Mucosa of rectum (tissue), 2 donors: ENCODE measurements at regions not wholly inside any gene's neighbourhood (a gene's known extent, or its start where the extent isn't known, plus 50 kb on each side); places are given as distances from the start of the nearest gene placed in this dataset.

Source experiments
- H3K27ac ChIP-seq, 2 donors: one replicate each; pipeline ENCODE4 v1.7.0; 2013; ENCODE audit warnings: inconsistent platforms in 2 of 2, low read depth in 2 of 2, low read length in 2 of 2
- H3K27me3 ChIP-seq, 2 donors: one replicate each; pipeline ENCODE4 v1.7.0; 2013; ENCODE audit warnings: low read length in 2 of 2; ENCODE audit not compliant: control insufficient read depth in 2 of 2, insufficient read depth in 2 of 2
- H3K36me3 ChIP-seq, 2 donors: one replicate each; pipeline ENCODE4 v1.7.0; 2013; ENCODE audit warnings: low read length in 2 of 2; ENCODE audit not compliant: control insufficient read depth in 2 of 2, insufficient read depth in 2 of 2
- H3K4me1 ChIP-seq, 2 donors: one replicate each; pipeline ENCODE4 v1.7.0; 2013; ENCODE audit warnings: low read length in 2 of 2, mild to moderate bottlenecking in 1 of 2; ENCODE audit not compliant: control insufficient read depth in 2 of 2, insufficient read depth in 2 of 2
- H3K4me3 ChIP-seq, 2 donors: one replicate each; pipeline ENCODE4 v1.7.0; 2013; ENCODE audit warnings: low read length in 2 of 2
- H3K9ac ChIP-seq, 2 donors: one replicate each; pipeline ENCODE4 v1.7.0; 2013; ENCODE audit warnings: low read length in 2 of 2, low read depth in 1 of 2, mild to moderate bottlenecking in 1 of 2
- H3K9me3 ChIP-seq, 2 donors: one replicate each; pipeline ENCODE4 v1.7.0; 2013; ENCODE audit warnings: low read length in 2 of 2; ENCODE audit not compliant: control insufficient read depth in 2 of 2
- donor health status: healthy.
- donor health status: Normal muscosa, but diverticular disease.

- Histone ChIP-seq H3K4me3 (no peak overlapping the region), H3K9ac (no peak overlapping the region), H3K4me1 (no peaks in the 10 kb centered on the region), H3K27ac (no peak overlapping the region), H3K9me3 (no peaks in the 10 kb centered on the region), H3K36me3 (no peaks in the 10 kb centered on the region), H3K27me3 (peaks cover 0 to 4% of the 10 kb centered on the region in 2 donors)
Measured at GRCh38 chr20:40805592-40805991, 116.6 kb upstream of the MAFB start.

DNA sequence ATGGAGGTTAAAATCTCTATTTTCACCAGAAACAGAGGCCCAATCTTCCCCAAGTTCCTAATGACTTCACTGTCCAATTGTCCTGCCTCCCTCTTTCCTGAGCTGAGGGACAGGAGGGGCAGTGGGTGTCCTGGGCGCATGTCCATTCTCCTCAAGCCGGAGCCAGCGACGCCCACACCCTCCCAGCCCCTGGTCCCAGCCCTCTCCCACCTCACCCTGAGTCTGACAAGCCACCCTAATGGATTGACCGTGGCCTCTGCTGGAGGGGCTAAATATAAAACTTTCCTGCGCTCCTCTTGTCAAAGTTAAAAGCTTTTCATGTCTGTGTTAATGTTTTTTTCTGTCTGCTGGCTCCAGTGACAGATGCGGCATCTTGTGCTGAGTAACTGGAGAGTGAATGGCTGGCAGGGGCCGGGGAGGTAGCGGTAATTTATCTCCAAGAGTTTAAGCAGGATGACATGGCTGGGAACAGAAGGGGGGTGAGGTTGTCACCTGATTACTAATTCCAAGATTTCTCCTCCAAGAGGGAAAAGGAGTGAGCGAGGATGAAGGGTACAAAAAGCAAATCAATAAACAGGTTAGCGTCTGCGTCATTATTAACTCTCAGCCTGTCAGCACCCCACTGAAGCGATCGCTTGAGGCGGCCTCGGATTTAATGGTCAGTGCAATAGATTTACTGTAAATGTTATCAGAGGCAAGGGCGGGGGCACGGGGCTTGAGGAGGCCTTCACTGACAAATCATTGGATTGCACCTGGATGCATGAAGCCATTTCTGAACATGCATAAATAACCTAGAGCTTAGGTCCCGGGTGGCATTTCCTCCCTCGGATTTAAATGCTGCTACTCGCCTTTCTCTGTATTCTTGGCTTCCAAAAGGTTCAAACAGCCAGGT is 118.1 kb upstream of the MAFB start:
- H3K27ac ChIP-seq, result no peak overlapping the region
- H3K27me3 ChIP-seq, result peaks cover 0 to 4% of the 10 kb centered on the region in 2 donors
- H3K4me1 ChIP-seq, result no peaks in the 10 kb centered on the region
- no peaks in the 10 kb centered on the region for H3K36me3 ChIP-seq
- H3K9ac ChIP-seq, result no peak overlapping the region
- no peak overlapping the region for H3K4me3 ChIP-seq
- no peaks in the 10 kb centered on the region for H3K9me3 ChIP-seq

DNA sequence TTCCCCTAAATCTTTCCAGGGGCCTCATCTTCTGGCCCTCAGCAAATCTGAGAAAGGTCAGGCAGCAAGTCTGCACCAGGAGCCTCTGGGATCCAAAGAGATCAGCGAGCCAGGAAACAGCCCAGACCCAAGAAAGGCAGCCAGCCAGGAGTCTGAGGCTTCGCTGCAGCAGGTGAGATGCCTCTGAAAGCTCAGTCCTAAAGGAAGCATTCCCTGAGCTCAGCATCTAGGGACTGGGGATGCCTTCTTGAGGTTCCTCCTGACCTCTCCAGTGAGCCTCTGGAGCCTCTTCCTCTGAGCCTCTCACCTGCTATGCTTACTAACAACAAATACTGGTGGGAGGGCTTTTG is 118.8 kb upstream of the MAFB start:
- H3K4me3 ChIP-seq, result no peak overlapping the region
- H3K9me3 ChIP-seq, result no peaks in the 10 kb centered on the region
- H3K27ac ChIP-seq, result no peak overlapping the region
- no peaks in the 10 kb centered on the region for H3K4me1 ChIP-seq
- peaks cover 0 to 4% of the 10 kb centered on the region in 2 donors for H3K27me3 ChIP-seq
- H3K36me3 ChIP-seq, result no peaks in the 10 kb centered on the region
- no peak overlapping the region for H3K9ac ChIP-seq

- H3K36me3 ChIP-seq, result no peaks in the 10 kb centered on the region
- no peak overlapping the region for H3K4me3 ChIP-seq
- no peaks in the 10 kb centered on the region for H3K4me1 ChIP-seq
- no peak overlapping the region for H3K27ac ChIP-seq
- peaks cover 0 to 4% of the 10 kb centered on the region in 2 donors for H3K27me3 ChIP-seq
- no peaks in the 10 kb centered on the region for H3K9me3 ChIP-seq
- no peak overlapping the region for H3K9ac ChIP-seq
Measured at GRCh38 chr20:40808936-40809335, 119.9 kb upstream of the MAFB start.

DNA sequence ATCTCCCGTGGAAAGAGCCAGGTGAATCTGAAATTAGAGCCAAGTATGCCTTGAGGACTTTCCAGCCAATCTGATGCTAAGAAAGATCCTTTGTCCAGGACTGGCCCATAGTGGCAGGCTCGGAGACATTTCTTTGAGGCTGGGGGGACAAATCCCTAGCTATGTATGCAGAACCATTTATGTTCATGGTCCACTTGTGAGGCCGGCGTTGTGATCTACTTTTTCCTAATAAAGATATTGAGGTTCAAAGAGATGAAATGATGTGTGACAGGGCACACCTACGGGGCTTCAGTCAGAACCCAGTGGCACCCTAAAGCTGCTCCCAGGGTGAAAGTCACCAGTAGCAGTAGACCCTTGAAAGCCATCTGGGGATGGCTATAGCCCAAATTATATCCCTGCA is 120.3 kb upstream of the MAFB start:
- Histone ChIP-seq H3K9me3 (no peaks in the 10 kb centered on the region), H3K27me3 (peaks cover 0 to 4% of the 10 kb centered on the region in 2 donors), H3K27ac (no peak overlapping the region), H3K4me1 (no peaks in the 10 kb centered on the region), H3K36me3 (no peaks in the 10 kb centered on the region), H3K4me3 (no peak overlapping the region), H3K9ac (no peak overlapping the region)

GRCh38 chr20:40810332-40811000 is 121.4 kb upstream of the MAFB start:
- no peaks in the 10 kb centered on the region for H3K4me1 ChIP-seq

GRCh38 chr20:40811004-40811403 is 122.0 kb upstream of the MAFB start:
- Histone ChIP-seq H3K9ac (no peak overlapping the region), H3K27me3 (peaks cover 0 to 4% of the 10 kb centered on the region in 2 donors), H3K4me1 (no peaks in the 10 kb centered on the region), H3K9me3 (no peaks in the 10 kb centered on the region), H3K27ac (no peak overlapping the region), H3K4me3 (no peak overlapping the region), H3K36me3 (no peaks in the 10 kb centered on the region)

More at GRCh38 chr20:40810332-40811000, 121.4 kb upstream of the MAFB start:
- Histone ChIP-seq H3K36me3 (no peaks in the 10 kb centered on the region), H3K27ac (no peak overlapping the region), H3K4me3 (no peak overlapping the region), H3K27me3 (peaks cover 0 to 4% of the 10 kb centered on the region in 2 donors), H3K9me3 (no peaks in the 10 kb centered on the region), H3K9ac (no peak overlapping the region)

GRCh38 chr20:40811660-40812414 is 122.8 kb upstream of the MAFB start:
- H3K9me3 ChIP-seq, result no peaks in the 10 kb centered on the region
- H3K27ac ChIP-seq, result no peak overlapping the region
- H3K27me3 ChIP-seq, result peaks cover 0 to 4% of the 10 kb centered on the region in 2 donors
- no peak overlapping the region for H3K4me3 ChIP-seq
- H3K9ac ChIP-seq, result no peak overlapping the region
- H3K36me3 ChIP-seq, result no peaks in the 10 kb centered on the region
- H3K4me1 ChIP-seq, result no peaks in the 10 kb centered on the region

GRCh38 chr20:40812415-40812925 is 123.4 kb upstream of the MAFB start:
- Histone ChIP-seq H3K9me3 (no peaks in the 10 kb centered on the region), H3K36me3 (no peaks in the 10 kb centered on the region), H3K27me3 (peaks cover 0 to 4% of the 10 kb centered on the region in 2 donors), H3K9ac (no peak overlapping the region), H3K4me3 (no peak overlapping the region), H3K27ac (no peak overlapping the region), H3K4me1 (no peaks in the 10 kb centered on the region)

GRCh38 chr20:40813029-40813431 is 124.0 kb upstream of the MAFB start:
- Histone ChIP-seq H3K4me3 (no peak overlapping the region), H3K36me3 (no peaks in the 10 kb centered on the region), H3K27ac (no peak overlapping the region), H3K27me3 (peaks cover 0 to 1% of the 10 kb centered on the region in 2 donors), H3K4me1 (no peaks in the 10 kb centered on the region), H3K9me3 (no peaks in the 10 kb centered on the region), H3K9ac (no peak overlapping the region)
